Peyer's patch (tissue), 4 donors: ENCODE measurements at regions not wholly inside any gene's neighbourhood (a gene's known extent, or its start where the extent isn't known, plus 50 kb on each side); places are given as distances from the start of the nearest gene placed in this dataset.

Experiments used
- CTCF ChIP-seq, 6 experiments: fragments of 450-650 bp in 4 of 6; fragments of 200-600 bp in 2 of 6; sonication (generic) in 1 of 6; IDR thresholded peaks; one replicate each; pipeline ENCODE4 v1.5.1; 2017 to 2019; ENCODE audit warnings: antibody characterized with exemption in 6 of 6, mild to moderate bottlenecking in 3 of 6, moderate library complexity in 1 of 6
- POLR2A ChIP-seq, 2 donors: fragments of 450-650 bp; IDR thresholded peaks; one replicate each; pipeline ENCODE4 v1.5.1; 2017; ENCODE audit warnings: antibody characterized with exemption in 2 of 2, mild to moderate bottlenecking in 2 of 2, moderate library complexity in 2 of 2

GRCh38 chr5:3202570-3202969, 393.1 kb upstream of the IRX1 start:
- TF ChIP-seq POLR2A (IDR thresholded peaks at IDR 0.05) (no peak), CTCF (IDR thresholded peaks at IDR 0.05) (no peak)
